ENCODE measurements at regions not wholly inside any gene's neighbourhood (a gene's known extent, or its start where the extent isn't known, plus 50 kb on each side); places are given as distances from the start of the nearest gene placed in this dataset.

DNA sequence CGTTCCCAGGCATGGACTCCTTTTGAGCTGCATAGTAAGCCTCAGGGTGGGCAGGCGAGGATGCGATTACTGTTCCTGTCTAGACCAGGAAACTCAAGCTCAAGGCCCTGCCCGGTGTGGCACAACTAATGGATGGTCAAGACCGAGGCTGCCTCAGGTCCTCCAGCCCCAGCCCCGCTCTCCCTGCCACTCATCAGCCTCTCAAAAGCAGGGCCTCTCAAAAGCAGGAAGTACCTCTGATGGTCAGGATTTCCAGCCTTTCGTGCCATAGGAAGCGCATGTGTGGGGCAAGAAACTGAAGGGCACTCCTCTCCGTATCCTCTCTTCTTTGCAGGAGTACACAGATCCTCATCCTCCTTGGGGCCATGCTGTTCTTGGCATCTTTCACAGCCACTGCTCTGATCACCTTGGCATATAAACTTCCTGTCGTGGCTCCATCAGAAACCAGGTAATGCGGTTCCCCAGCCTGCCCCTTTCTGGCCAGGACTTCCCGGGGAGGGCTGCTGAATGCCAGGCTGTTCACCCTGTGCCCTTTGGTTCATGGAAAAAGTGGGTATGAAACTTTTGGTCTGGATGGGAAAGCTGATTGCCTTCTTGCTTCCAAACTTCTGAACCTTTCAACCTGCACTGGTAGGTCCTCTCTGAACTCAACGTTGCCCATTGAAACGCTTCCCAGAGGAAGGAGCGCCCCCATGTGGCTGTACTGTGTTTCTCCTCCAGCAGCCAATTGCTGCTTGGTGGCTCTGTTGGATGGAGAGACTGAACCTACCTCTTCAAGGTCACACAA is 82.8 kb upstream of the SEC11C start:
- Histone ChIP-seq H3K9ac (ENCODE audit: low read depth, low read length, poor library complexity, severe bottlenecking) (no peak overlapping the region), H3K4me2 (ENCODE audit: low read depth, low read length, poor library complexity, severe bottlenecking) (no peak overlapping the region), H4K20me1 (ENCODE audit: insufficient read depth, low read length, poor library complexity, severe bottlenecking) (no peaks in the 10 kb centered on the region), H3K4me3 (ENCODE audit: low read length, poor library complexity, severe bottlenecking) (no peak overlapping the region), H3K9me2 (replicated peaks; ENCODE audit: low read depth, low read length) (no peaks in the 10 kb centered on the region), H3K9me3 (ENCODE audit: insufficient read depth, low read depth, low read length) (no peaks in the 10 kb centered on the region), H3K27me3 (ENCODE audit: insufficient read depth, low read length, poor library complexity, severe bottlenecking) (no peaks in the 10 kb centered on the region), H3K79me2 (ENCODE audit: insufficient read depth, low read length) (no peaks in the 10 kb centered on the region), H2AFZ (ENCODE audit: low read length) (no peak overlapping the region), H3F3A (ENCODE audit: low read depth) (no peaks in the 10 kb centered on the region), H3K4me1 (ENCODE audit: insufficient read depth, low read length, poor library complexity, severe bottlenecking) (no peaks in the 10 kb centered on the region), H3K36me3 (ENCODE audit: insufficient read depth, low read length) (no peaks in the 10 kb centered on the region)
- no peak for TF ChIP-seq EZH2phosphoT487 (IDR thresholded peaks at IDR 0.05; ENCODE audit: borderline replicate concordance)
- TF ChIP-seq, protein P1, sequence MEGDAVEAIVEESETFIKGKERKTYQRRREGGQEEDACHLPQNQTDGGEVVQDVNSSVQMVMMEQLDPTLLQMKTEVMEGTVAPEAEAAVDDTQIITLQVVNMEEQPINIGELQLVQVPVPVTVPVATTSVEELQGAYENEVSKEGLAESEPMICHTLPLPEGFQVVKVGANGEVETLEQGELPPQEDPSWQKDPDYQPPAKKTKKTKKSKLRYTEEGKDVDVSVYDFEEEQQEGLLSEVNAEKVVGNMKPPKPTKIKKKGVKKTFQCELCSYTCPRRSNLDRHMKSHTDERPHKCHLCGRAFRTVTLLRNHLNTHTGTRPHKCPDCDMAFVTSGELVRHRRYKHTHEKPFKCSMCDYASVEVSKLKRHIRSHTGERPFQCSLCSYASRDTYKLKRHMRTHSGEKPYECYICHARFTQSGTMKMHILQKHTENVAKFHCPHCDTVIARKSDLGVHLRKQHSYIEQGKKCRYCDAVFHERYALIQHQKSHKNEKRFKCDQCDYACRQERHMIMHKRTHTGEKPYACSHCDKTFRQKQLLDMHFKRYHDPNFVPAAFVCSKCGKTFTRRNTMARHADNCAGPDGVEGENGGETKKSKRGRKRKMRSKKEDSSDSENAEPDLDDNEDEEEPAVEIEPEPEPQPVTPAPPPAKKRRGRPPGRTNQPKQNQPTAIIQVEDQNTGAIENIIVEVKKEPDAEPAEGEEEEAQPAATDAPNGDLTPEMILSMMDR (conservative IDR thresholded peaks at IDR 0.05; ENCODE audit: low read length): peak; percentile 69

DNA sequence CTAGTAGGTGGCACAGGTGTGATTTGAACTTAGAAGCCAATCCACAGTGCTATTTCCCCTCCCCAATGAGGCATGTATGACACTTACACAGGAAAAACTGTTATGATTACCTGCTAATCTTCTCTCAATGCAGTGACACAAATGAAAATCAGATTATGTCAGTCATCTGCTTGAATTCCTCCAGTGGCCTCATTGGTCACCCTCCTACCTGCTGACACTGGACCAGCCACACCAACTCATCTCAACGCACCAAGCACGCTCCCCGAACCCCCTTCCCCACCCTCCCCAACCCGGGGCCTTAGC is 82.2 kb upstream of the SEC11C start:
- H3K9me2 ChIP-seq (replicated peaks; ENCODE audit: low read depth, low read length): no peaks in the 10 kb centered on the region
- no peaks in the 10 kb centered on the region for H3K79me2 ChIP-seq (ENCODE audit: insufficient read depth, low read length)
- no peaks in the 10 kb centered on the region for H3F3A ChIP-seq (ENCODE audit: low read depth)
- H3K4me3 ChIP-seq (ENCODE audit: low read length, poor library complexity, severe bottlenecking): no peak overlapping the region
- no peaks in the 10 kb centered on the region for H3K36me3 ChIP-seq (ENCODE audit: insufficient read depth, low read length)
- no peaks in the 10 kb centered on the region for H3K4me1 ChIP-seq (ENCODE audit: insufficient read depth, low read length, poor library complexity, severe bottlenecking)
- no peak overlapping the region for H3K4me2 ChIP-seq (ENCODE audit: low read depth, low read length, poor library complexity, severe bottlenecking)
- H2AFZ ChIP-seq (ENCODE audit: low read length): no peak overlapping the region
- H4K20me1 ChIP-seq (ENCODE audit: insufficient read depth, low read length, poor library complexity, severe bottlenecking): no peaks in the 10 kb centered on the region
- TF ChIP-seq, protein P1 (conservative IDR thresholded peaks at IDR 0.05; ENCODE audit: low read length): no peak
- no peaks in the 10 kb centered on the region for H3K9me3 ChIP-seq (ENCODE audit: insufficient read depth, low read depth, low read length)
- no peaks in the 10 kb centered on the region for H3K27me3 ChIP-seq (ENCODE audit: insufficient read depth, low read length, poor library complexity, severe bottlenecking)
- H3K9ac ChIP-seq (ENCODE audit: low read depth, low read length, poor library complexity, severe bottlenecking): no peak overlapping the region

DNA sequence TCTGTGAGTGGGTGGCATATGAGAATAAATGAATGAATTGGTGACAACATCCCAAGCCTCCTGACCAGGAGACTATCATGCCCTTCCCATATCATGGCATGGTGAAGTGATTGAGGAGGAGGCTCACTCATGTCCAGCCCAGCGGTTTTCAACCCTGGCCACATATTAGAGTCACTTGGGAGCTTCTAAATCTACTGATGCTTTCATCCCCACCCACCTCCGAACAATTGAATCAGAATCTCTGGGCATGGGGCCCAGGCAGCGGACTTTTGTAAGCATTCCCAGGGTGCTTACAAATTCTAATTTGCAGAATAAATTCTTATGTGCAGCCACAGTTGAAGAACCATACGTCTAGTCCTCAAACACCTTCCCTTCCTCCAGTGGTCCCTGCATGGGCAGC is 81.7 kb upstream of the SEC11C start:
- Histone ChIP-seq H3K9me2 (replicated peaks; ENCODE audit: low read depth, low read length) (no peaks in the 10 kb centered on the region), H2AFZ (ENCODE audit: low read length) (no peak overlapping the region), H3K36me3 (ENCODE audit: insufficient read depth, low read length) (no peaks in the 10 kb centered on the region), H3K4me1 (ENCODE audit: insufficient read depth, low read length, poor library complexity, severe bottlenecking) (no peaks in the 10 kb centered on the region), H3F3A (ENCODE audit: low read depth) (no peaks in the 10 kb centered on the region), H4K20me1 (ENCODE audit: insufficient read depth, low read length, poor library complexity, severe bottlenecking) (no peaks in the 10 kb centered on the region), H3K4me3 (ENCODE audit: low read length, poor library complexity, severe bottlenecking) (no peak overlapping the region), H3K9me3 (ENCODE audit: insufficient read depth, low read depth, low read length) (no peaks in the 10 kb centered on the region), H3K79me2 (ENCODE audit: insufficient read depth, low read length) (no peaks in the 10 kb centered on the region), H3K27me3 (ENCODE audit: insufficient read depth, low read length, poor library complexity, severe bottlenecking) (no peaks in the 10 kb centered on the region), H3K4me2 (ENCODE audit: low read depth, low read length, poor library complexity, severe bottlenecking) (no peak overlapping the region), H3K9ac (ENCODE audit: low read depth, low read length, poor library complexity, severe bottlenecking) (no peak overlapping the region)
- TF ChIP-seq, protein P1 (conservative IDR thresholded peaks at IDR 0.05; ENCODE audit: low read length): no peak
- no peak for TF ChIP-seq EZH2phosphoT487 (IDR thresholded peaks at IDR 0.05; ENCODE audit: borderline replicate concordance)

All from Loucy (cell line).